Activated naive CD4-positive, alpha-beta T cell treated with anti-CD3 and anti-CD28 coated beads for 36 hours (primary cell): ENCODE measurements at regions not wholly inside any gene's neighbourhood (a gene's known extent, or its start where the extent isn't known, plus 50 kb on each side); places are given as distances from the start of the nearest gene placed in this dataset.

Experiments used
- CTCF ChIA-PET: fragments of 350-600 bp; sonication (Branson Sonifier 250); formaldehyde crosslinking; loops from one replicate; lab custom pipeline; 2021; ENCODE audit warnings: antibody characterized with exemption; lab: Charles Lee
- DNase-seq: peaks from one replicate; pipeline ENCODE4 v3.0.0-alpha.2; 2020
- H3K27ac Mint-ChIP-seq: one replicate; pipeline ENCODE4 v1.8.0; 2021; ENCODE audit warnings: mild to moderate bottlenecking, mixed read lengths
- H3K27me3 Mint-ChIP-seq: one replicate; pipeline ENCODE4 v1.8.0; 2021; ENCODE audit warnings: low read depth, mixed read lengths
- H3K36me3 Mint-ChIP-seq: one replicate; pipeline ENCODE4 v1.8.0; 2021; ENCODE audit warnings: low read depth, mixed read lengths
- H3K4me1 Mint-ChIP-seq: one replicate; pipeline ENCODE4 v1.8.0; 2021; ENCODE audit warnings: low read depth, mixed read lengths
- H3K4me3 Mint-ChIP-seq: one replicate; pipeline ENCODE4 v1.8.0; 2021; ENCODE audit warnings: mild to moderate bottlenecking, moderate library complexity, mixed read lengths
- H3K9me3 Mint-ChIP-seq: one replicate; pipeline ENCODE4 v1.8.0; 2021; ENCODE audit warnings: mixed read lengths
- intact Hi-C: fragments of 100-400 bp; cut with micrococcal nuclease; formaldehyde crosslinking; loops from one replicate; pipeline ENCODE4 v1.15.1; 2023

- Mint-ChIP-seq H3K4me1 (peaks cover 4% of the 10 kb centered on the region), H3K36me3 (no peaks in the 10 kb centered on the region), H3K27me3 (peaks cover 10% of the 10 kb centered on the region), H3K9me3 (no peaks in the 10 kb centered on the region), H3K27ac (no peak overlapping the region), H3K4me3 (no peak overlapping the region)
- no peak for DNase-seq
- intact Hi-C loops, result no loop called here
- CTCF ChIA-PET, result no interaction called here
Measured at GRCh38 chr5:88553986-88554385, 285.3 kb upstream of the TMEM161B start.

DNA sequence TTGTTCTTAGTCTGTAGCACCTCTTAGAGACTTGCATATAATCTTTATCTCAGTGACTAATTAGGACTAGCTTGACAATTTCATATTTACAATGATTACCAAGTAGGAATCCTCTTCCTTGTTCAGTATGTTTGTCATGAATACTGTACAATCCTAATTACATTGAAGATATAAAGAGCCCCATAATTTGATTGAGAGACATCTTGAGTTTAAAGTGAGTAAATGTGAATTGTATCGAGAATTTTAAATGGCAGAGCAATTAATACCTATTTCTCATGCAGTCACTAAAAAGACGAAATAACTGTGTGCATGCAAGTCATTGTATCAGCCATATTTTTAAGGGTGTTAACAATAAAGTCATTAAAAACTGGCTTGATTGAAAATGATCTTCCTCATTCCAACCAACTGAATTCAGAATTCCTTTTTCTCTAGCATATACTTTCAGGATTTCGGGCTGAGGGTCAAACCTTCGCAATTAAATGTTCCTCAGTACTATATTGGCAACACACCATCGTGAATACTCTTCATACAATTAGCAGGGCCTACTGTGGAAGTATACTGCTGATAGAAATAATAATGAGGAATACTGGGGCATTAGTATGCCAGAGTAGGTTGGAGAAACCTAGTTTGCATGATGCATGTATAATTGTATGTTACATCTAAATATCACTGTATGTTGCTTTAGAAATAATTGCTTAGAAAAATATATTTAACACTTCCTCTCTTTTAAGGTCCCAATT, 284.7 kb upstream of the TMEM161B start:
- CTCF ChIA-PET, result no interaction called here
- no peak for DNase-seq
- Mint-ChIP-seq H3K27me3 (peaks cover 10% of the 10 kb centered on the region), H3K9me3 (no peaks in the 10 kb centered on the region), H3K36me3 (no peaks in the 10 kb centered on the region), H3K4me1 (peaks cover 4% of the 10 kb centered on the region), H3K4me3 (no peak overlapping the region), H3K27ac (no peak overlapping the region)
- intact Hi-C loops, result no loop called here

GRCh38 chr5:88552426-88552825, 283.8 kb upstream of the TMEM161B start:
- H3K9me3 Mint-ChIP-seq, result no peaks in the 10 kb centered on the region
- peaks cover 7% of the 10 kb centered on the region for H3K27me3 Mint-ChIP-seq
- H3K4me1 Mint-ChIP-seq, result peaks cover 4% of the 10 kb centered on the region
- DNase-seq, result no peak
- H3K4me3 Mint-ChIP-seq, result no peak overlapping the region
- CTCF ChIA-PET, result no interaction called here
- no peak overlapping the region for H3K27ac Mint-ChIP-seq
- intact Hi-C loops, result no loop called here
- no peaks in the 10 kb centered on the region for H3K36me3 Mint-ChIP-seq

DNA sequence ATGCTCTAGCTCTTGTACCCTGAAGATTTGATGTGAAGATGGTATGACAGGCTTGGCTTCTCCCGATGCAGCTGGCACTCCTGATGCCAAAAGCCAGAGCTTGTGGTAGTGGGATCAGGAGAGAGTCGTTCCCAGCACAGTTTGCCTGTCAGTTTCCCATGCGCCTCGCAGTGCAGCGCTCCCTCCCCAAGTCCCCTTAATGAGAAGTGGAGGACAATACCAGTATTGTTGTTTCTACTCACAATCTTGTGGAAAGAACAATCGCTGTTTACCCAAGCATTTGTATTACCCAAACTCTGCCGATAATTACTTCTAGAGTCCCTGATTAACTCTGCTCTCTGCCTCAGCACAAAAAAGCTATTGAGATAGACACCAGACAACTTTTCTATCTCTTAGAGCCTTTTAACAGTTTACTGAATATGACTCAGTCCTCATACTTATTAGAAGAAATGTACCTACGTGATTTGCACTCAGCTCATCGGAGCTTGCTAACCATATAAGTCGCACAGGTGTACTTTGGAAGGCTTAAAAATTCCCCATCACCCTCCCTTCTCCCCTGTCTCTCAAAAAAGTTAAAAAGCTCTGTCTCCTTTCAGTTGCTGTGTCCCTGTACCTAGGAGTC, 283.2 kb upstream of the TMEM161B start:
- Mint-ChIP-seq H3K9me3 (no peaks in the 10 kb centered on the region), H3K27ac (no peak overlapping the region), H3K4me3 (no peak overlapping the region), H3K36me3 (no peaks in the 10 kb centered on the region), H3K4me1 (peaks cover 4% of the 10 kb centered on the region), H3K27me3 (peaks cover 3% of the 10 kb centered on the region)
- CTCF ChIA-PET, result no interaction called here
- intact Hi-C loops, result no loop called here
- DNase-seq, result no peak

- H3K27me3 Mint-ChIP-seq, result peaks cover 2% of the 10 kb centered on the region
- H3K4me1 Mint-ChIP-seq, result peaks cover 2% of the 10 kb centered on the region
- no peaks in the 10 kb centered on the region for H3K36me3 Mint-ChIP-seq
- no peak overlapping the region for H3K4me3 Mint-ChIP-seq
- CTCF ChIA-PET, result no interaction called here
- H3K27ac Mint-ChIP-seq, result no peak overlapping the region
- DNase-seq, result no peak
- H3K9me3 Mint-ChIP-seq, result no peaks in the 10 kb centered on the region
- intact Hi-C loops, result no loop called here
Measured at GRCh38 chr5:88550736-88551135, 282.1 kb upstream of the TMEM161B start.

- Mint-ChIP-seq H3K27ac (no peak overlapping the region), H3K9me3 (no peaks in the 10 kb centered on the region), H3K36me3 (no peaks in the 10 kb centered on the region), H3K27me3 (peaks cover 8% of the 10 kb centered on the region), H3K4me3 (no peak overlapping the region), H3K4me1 (no peaks in the 10 kb centered on the region)
- intact Hi-C loops, result no loop called here
- CTCF ChIA-PET, result no interaction called here
- DNase-seq, result no peak
Measured at GRCh38 chr5:88548136-88548805, 279.6 kb upstream of the TMEM161B start.

GRCh38 chr5:88545338-88545737, 276.7 kb upstream of the TMEM161B start:
- Mint-ChIP-seq H3K4me3 (no peak overlapping the region), H3K36me3 (no peaks in the 10 kb centered on the region), H3K27me3 (peaks cover 8% of the 10 kb centered on the region), H3K9me3 (no peaks in the 10 kb centered on the region), H3K27ac (no peak overlapping the region), H3K4me1 (no peaks in the 10 kb centered on the region)
- no peak for DNase-seq
- CTCF ChIA-PET, result no interaction called here
- intact Hi-C loops, result no loop called here

DNA sequence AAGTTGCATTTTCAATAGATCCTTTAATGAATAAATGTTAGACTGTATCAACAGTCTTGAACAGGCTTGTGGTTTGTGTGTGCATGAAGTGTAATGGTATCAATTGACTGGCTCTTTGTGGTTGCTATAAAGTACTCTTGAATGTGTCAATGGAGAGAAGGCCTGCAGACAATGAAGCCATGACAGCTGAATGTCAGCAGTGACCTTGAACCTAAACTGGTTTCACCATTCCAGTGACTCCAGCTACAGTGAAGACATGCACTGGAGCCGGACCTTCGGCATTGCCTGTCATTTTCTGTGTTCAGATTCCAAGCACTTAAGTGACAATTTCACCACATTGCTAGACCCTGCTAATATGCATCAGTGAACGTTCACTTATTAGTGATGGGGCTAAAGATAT, 276.0 kb upstream of the TMEM161B start:
- Mint-ChIP-seq H3K4me3 (no peak overlapping the region), H3K27me3 (peaks cover 13% of the 10 kb centered on the region), H3K36me3 (no peaks in the 10 kb centered on the region), H3K4me1 (no peaks in the 10 kb centered on the region), H3K9me3 (no peaks in the 10 kb centered on the region), H3K27ac (no peak overlapping the region)
- DNase-seq, result no peak
- intact Hi-C loops, result no loop called here
- CTCF ChIA-PET, result no interaction called here

GRCh38 chr5:88544136-88544645, 275.5 kb upstream of the TMEM161B start:
- CTCF ChIA-PET, result no interaction called here
- Mint-ChIP-seq H3K36me3 (no peaks in the 10 kb centered on the region), H3K4me1 (no peaks in the 10 kb centered on the region), H3K27ac (no peak overlapping the region), H3K4me3 (no peak overlapping the region), H3K27me3 (peaks cover 15% of the 10 kb centered on the region), H3K9me3 (no peaks in the 10 kb centered on the region)
- intact Hi-C loops, result no loop called here
- DNase-seq, result no peak

GRCh38 chr5:88542786-88543185, 274.1 kb upstream of the TMEM161B start:
- CTCF ChIA-PET, result no interaction called here
- no peak overlapping the region for H3K4me3 Mint-ChIP-seq
- no peak overlapping the region for H3K27ac Mint-ChIP-seq
- no peaks in the 10 kb centered on the region for H3K9me3 Mint-ChIP-seq
- no peaks in the 10 kb centered on the region for H3K4me1 Mint-ChIP-seq
- no peak for DNase-seq
- H3K27me3 Mint-ChIP-seq, result peaks cover 19% of the 10 kb centered on the region
- intact Hi-C loops, result no loop called here
- no peaks in the 10 kb centered on the region for H3K36me3 Mint-ChIP-seq

GRCh38 chr5:88540471-88541115, 271.9 kb upstream of the TMEM161B start:
- CTCF ChIA-PET, result no interaction called here
- Mint-ChIP-seq H3K4me1 (no peaks in the 10 kb centered on the region), H3K27me3 (peaks cover 19% of the 10 kb centered on the region), H3K9me3 (no peaks in the 10 kb centered on the region), H3K36me3 (no peaks in the 10 kb centered on the region), H3K27ac (no peak overlapping the region), H3K4me3 (no peak overlapping the region)
- DNase-seq, result no peak
- intact Hi-C loops, result no loop called here

DNA sequence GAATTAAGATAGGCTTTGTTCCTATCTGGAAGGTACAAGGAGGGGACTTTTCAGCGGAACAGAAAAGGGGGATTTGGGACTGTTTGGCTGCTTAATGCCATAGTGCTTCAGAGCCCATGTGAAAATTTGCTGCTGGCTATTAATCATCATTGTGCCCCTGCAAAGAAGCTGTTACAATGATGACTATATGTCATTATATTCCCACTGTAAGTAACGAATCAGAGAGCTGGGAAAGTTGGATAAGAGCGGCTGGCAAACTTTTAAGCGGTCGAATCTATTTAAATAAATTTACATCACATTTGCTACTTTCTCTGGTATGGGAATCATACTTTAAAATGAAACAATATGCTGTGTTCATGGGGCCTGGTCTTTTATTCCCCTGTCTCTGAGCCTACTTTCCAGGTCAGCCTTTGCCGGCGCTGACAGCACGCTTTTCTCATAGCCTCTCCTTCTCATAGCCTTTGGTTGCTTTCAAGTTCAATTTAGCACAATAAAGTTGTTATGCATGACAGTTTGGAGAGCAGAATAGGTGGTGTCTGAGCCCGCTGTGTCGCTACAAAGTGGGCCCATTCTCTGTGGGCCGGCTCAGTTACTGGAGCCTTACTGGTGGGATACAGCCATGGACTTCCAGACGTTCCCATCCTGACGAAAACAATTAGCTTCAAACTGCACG, 271.2 kb upstream of the TMEM161B start:
- Mint-ChIP-seq H3K4me1 (no peaks in the 10 kb centered on the region), H3K27me3 (peaks cover 17% of the 10 kb centered on the region), H3K9me3 (no peaks in the 10 kb centered on the region), H3K27ac (no peak overlapping the region), H3K36me3 (no peaks in the 10 kb centered on the region), H3K4me3 (no peak overlapping the region)
- intact Hi-C loops, result no loop called here
- CTCF ChIA-PET, result no interaction called here
- no peak for DNase-seq
